Stimulated activated CD8-positive, alpha-beta memory T cell treated with anti-CD3 and anti-CD28 coated beads, Interleukin-15, amount 100 ng/mL, for 4 hours (primary cell): ENCODE measurements at regions not wholly inside any gene's neighbourhood (a gene's known extent, or its start where the extent isn't known, plus 50 kb on each side); places are given as distances from the start of the nearest gene placed in this dataset.
A peak's percentile ranks its signal among the peaks of the same experiment; 100 is the strongest.

Experiments used
- DNase-seq, 2 donors: peaks; one replicate each; pipeline ENCODE4 v3.0.0-alpha.2; 2020; ENCODE audit warnings: low read depth in 2 of 2

GRCh38 chrX:9341291-9342201, 123.3 kb upstream of the TBL1X start:
- no peak for DNase-seq

DNA sequence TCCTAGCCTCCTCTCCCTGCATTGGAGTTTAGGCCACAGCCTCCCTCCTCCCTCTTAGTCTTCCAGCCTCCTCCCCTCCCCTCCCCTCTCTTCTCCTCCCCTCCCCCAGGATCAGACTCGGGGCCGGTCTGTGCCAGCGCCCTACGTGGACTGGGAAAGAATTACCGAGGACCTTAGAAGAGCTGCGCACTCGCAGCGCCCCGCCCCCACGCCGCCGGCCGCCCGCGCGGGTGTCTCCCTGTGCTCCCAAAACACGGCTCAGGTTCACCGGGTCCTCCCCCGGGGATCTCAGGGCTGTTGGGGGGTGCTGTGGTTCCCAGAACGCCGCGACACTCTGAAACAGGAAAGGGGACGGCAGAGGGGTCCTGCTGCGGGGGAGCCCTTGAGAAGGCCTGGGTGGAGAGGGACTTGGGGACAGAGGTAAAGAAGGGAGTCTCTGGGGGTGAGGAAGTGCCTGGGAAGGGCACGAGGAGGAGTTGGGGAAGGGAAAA, 122.3 kb upstream of the TBL1X start:
- no peak for DNase-seq

GRCh38 chrX:9343971-9344370, 120.9 kb upstream of the TBL1X start:
- no peak for DNase-seq

- DNase-seq: no peak
Measured at GRCh38 chrX:9345957-9346356, 118.9 kb upstream of the TBL1X start.

GRCh38 chrX:9349572-9350494, 115.0 kb upstream of the TBL1X start:
- DNase-seq: no peak

DNA sequence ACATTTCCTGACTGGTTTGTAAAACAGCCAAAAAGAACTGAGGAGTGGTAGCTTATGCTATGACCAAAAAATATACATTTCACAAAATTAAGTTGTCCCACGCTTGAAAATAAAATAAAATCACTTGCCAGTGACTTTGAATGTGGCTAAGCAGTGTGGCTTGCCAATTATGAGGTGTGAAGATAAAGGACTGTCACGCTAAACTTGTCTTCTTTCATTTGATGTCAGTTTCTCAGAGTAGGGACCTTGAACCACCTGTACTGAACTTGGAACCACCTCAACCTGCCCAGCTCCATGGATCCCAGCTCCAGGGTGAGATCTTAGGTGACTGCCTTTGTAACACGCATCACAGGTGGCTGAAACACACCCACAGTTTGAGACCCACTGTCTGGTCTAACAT, 113.7 kb upstream of the TBL1X start:
- DNase-seq: no peak

DNA sequence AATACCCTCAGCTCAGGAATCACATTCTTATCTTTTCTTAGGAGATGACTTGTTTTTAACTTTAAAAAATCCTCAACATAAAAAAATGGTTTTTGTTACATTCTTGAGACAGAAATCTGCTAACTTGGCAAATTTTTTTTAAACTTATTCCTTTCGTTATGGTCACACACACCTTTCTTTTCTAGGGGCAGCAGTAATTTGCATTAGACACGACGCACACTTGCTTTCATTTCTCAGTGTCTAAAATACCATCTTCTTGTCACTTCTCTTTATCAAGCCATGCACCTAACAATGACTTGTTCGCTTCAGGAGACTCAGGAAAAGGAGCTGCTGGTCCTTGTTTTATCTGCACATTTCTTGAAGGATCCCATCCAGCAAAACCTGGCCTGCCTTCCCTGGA, 112.6 kb upstream of the TBL1X start:
- no peak for DNase-seq

DNA sequence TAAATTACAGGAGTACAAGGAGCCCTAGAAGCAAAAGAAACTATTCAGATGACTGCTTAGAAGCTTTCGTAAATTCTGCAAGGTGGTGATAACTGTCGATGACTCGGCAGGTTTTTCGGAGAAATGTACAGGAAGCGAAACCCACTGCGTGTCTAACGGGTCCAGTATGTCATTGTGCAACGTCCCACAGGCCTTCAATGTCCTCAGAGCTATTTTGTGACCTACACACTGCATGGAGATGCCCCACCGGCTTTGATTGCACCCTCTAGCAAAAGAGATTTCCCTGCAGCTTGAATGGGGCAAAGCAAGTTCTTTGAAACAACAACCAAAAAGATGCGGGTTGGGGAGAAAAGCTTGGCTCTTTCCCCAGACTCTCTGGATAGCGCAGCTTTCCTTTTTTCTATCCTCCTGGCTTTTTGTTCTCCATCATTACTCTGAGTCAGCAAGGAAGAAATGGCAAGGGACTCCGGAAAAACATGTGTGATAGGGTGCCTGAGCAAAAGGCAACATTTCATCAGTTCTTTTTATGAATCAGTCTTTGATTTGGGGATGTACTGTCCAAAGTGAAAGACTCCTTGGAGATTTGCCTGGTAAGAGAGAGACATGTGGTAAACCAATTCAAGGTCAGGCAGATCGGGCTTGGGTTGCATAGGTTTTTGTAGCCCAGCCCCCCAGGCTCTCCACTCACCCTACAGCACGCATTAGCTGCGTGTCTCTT, 112.0 kb upstream of the TBL1X start:
- peak in 1 of 2 donors; percentile 12 for DNase-seq

- no peak for DNase-seq
Measured at GRCh38 chrX:9354918-9355317, 109.9 kb upstream of the TBL1X start.

DNA sequence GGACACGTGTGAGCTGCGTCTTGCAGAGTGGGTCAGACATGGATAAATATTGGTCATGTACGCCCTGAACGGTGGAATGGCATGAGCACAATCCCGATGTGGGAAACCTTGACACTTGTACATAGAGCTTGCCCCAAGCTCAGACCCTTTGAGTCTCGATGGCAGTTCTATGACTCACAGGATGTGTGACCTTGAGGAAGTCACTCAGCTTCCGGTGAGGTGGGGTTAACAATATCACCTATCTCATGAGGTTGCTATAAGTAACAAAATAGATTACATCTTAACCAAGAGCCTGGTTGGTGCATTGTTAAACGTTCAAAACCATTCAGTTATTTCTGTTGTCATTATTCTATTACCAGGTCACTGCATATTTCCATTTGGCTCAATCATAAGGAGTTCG, 109.1 kb upstream of the TBL1X start:
- no peak for DNase-seq

DNA sequence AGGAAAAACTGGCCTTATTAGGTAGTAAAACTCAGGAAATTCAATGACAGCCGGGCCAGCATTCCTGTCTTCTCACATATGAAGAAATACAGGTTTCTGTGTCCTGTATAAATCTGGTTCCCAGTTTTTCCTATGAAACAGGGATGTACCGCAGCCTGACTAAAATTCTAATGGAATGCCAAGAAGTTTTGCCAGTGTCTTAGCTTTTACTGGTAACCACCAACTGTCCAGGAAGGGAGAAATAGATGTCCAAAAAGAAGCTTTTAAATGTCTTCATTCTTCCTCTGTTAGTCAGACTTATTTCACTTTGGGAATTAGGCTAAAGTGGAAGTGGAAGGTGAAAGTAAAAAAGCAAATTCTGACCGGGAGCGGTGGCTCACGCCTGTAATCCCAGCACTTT, 108.0 kb upstream of the TBL1X start:
- DNase-seq: no peak

DNA sequence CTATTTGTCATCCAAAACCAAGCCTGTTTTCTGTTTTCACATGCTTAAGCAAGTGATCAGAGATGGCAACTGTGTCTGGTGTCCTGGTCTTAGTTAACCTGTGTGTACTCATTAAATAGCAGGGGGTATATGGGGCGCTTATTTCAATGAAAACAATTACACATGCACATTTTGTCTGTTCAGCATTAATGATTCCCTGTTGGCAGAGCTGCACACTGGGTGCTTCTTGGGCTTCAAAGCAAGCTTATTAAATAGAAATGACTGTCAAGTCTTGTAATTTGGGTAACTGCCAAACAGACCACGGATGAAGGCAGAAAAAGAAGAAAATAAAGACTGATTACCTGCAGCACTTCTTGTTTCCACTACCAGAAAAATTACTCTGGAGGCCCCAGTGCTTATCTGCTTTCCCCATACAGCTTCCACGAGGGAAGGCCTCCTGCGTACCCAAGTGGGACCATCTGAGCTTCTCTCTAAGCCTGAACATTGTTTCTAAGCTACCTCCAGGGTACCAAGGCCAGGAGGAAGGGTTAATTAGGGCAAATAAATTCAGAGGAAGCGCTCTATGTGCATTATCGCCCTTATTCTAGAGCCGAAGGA, 107.2 kb upstream of the TBL1X start:
- DNase-seq: no peak

DNA sequence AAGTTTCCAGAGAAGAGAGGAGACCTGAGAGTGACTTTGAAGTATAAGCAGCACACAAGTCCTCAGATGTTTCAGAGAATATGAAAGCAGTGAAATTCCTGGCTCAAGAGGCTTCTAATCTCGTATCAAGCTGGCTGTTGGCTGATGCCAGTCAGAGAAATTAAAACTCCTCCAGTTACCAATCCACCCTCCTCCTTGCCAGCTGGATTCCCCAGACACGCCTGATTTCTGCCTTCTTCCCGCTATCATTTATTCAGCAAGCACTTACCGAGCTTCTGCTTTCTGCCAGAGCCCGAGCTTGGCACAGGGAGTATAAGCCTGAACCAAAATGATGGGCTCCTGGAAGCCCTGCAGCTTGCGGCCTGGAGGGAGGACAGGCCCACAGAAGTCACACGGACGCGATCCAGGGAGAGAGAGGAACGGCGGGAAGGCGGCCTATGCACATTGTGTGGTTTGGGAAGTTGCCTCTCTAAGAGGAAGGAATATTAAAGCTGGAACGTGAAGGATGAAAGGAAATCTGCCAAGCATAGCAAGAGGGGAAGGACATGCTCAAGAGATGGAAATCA, 102.4 kb upstream of the TBL1X start:
- DNase-seq: no peak

- no peak for DNase-seq
Measured at GRCh38 chrX:9367421-9367820, 97.4 kb upstream of the TBL1X start.

- no peak for DNase-seq
Measured at GRCh38 chrX:9368262-9368661, 96.6 kb upstream of the TBL1X start.

- DNase-seq: no peak
Measured at GRCh38 chrX:9369802-9370291, 95.0 kb upstream of the TBL1X start.

- no peak for DNase-seq
Measured at GRCh38 chrX:9370893-9371292, 94.0 kb upstream of the TBL1X start.

DNA sequence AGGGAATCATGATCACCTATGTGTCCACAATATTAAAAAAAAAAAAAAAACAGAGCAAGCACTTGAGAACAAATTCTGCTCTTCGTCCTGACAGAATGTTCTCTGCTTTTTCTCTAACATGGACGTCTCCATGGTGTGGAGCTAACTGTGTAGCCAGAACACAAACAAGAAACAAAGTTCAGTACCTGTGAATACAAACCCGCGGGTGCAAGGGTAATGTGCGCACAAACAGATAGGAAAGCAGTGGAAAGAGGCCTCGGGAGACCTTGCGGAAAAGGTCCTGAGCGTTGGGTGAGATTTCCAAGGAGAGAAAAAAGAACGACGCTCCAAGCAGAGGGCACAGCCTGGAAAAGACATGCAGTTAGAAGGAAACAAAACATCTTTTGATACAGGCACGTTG, 92.0 kb upstream of the TBL1X start:
- DNase-seq: no peak

DNA sequence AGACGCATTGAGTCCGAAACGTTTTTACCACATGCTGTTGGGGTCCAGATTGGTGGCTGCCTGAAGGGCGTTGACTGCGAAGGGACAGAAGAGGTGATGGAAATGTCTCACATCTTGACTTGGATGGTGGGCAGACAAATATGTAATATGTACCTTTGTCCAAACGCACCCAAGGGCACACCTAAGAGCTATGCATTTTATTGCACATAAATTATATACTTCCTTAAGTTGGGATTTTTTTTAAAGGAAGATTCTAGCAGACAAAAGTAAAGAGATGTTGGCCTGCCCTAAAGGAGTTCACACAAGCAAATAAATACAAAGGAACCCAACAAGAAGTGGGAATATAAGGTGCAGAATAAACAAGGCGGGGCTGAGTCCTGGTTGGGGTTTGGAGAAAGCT, 91.1 kb upstream of the TBL1X start:
- no peak for DNase-seq

- no peak for DNase-seq
Measured at GRCh38 chrX:9374555-9374954, 90.3 kb upstream of the TBL1X start.

DNA sequence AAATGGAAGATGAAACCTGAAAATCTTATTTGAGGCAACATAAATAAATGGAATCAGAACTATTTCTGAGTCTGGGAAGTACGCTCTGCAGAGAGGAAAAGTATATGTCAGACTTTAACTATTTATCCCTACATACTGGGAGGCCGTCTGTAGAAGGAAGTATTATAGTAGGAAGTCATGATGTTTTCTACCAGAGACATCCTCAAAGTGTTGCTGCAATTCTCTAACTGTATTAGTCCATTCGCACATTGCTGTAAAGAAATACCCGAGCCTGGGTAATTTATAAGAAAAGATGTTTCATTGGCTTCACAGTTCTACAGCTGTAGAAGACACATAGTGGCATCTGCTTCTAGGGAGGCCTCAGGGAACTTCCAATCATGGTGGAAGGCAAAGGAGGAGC, 88.7 kb upstream of the TBL1X start:
- DNase-seq: no peak
